ENCODE measurements at regions not wholly inside any gene's neighbourhood (a gene's known extent, or its start where the extent isn't known, plus 50 kb on each side); places are given as distances from the start of the nearest gene placed in this dataset.
A peak's percentile ranks its signal among the peaks of the same experiment; 100 is the strongest.
"Not testable (repeated sequence)": the region's sequence is repeated elsewhere in the genome, so short reads cannot be mapped to it uniquely, and the experiment has no call there.

DNA sequence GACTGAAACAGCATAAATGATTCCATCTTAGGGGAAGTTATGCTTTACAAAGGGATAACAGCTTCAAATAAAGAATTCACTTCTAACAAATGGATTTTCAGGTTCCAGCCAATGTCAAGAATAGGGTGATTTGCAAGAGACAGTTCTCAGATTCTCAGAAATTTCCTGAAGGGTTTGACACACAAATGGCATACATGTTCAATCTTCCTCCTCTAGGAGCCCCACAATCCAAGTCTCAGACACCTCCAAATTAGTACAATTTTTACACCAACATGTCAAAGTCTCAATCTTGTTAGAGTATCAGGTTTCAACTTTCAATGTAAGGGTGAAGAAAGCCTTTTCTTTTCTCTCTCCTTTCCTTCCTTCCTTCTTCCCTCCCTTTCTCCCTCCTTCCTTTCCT, 996.6 kb downstream of the TLE1 start:
- no peak for DNase-seq

DNA sequence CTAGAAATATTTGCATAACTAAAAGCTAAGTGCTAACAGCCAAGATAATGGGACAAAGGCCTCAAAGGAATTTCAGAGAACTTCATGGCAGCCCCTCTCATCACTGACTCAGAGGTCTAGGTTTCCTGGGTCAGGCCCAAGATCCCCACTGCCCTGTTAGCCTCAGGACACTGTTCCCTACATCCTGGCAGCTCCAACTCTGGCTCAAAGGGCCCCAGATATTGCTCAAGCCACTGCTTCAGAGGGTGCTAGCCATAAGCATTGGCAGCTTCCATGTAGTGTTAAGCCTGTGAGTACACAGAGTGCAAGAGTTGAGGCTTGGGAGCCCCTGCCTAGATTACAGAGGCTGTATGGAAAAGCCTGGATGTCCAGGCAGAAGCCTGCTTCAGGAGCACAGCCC, 998.1 kb downstream of the TLE1 start:
- DNase-seq, result no peak

DNA sequence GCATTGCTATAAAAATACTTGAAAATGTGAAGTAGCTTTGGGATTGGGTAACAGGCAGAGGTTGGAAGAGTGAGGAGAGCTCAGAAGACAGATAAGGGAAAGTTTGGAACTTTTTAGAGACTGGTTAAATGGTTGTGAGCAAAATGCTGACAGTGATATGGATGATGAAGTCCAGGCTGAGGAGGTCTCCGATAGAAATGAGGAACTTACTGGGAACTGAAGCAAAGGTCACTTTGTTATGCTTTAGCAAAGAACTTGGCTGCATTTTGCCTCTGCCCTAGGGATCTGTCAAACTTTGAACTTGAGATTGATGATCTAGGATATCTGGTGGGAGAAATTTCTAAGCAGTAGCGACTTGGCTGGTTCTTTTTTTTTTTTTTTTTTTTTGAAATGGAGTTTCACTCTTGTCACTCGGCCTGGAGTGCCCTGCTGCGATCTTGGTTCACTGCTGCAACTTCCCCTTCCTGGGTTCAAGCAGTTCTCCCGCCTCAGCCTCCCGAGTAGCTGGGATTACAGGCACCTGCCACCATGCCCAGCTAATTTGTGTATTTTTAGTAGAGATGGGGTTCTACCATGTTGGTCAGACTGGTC, 998.9 kb downstream of the TLE1 start:
- DNase-seq, result no peak

DNA sequence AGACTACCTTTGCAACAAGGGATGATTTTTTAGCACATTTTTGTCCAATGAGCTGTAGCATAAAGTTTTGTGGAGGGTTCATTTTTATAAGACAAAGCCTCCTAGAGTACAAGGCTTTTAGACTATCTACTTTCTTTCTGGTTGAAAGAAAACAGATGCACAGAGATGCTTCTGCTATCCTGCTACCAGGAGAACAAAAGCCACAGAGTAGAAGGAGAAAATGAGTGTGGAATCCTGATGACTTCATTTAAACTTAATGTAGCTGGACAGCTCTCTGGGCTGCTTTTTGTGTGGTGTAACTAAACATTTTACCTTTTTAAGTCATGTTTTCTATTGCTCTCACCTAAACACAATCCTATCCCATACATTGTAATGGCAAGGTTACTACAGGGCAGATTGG, 1009.4 kb downstream of the TLE1 start:
- no peak for DNase-seq

DNA sequence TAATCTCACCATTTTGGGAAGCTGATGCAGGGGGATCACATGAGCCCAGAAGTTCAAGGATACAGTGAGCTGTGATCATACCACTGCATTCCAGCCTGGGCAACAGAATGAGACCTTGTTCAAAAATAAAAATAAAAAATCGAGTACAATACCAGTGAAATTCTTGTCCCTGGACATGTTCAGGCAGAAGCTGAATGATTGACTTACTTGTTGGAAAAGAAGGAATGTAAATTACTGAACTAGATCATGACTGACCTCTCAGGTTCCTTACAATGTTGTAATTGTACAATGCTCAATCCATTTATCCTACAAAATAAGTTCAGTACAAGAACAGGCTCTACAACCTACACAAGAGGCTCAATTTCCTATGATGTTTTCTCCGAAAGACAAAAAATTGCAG, 1010.4 kb downstream of the TLE1 start:
- DNase-seq, result no peak

DNA sequence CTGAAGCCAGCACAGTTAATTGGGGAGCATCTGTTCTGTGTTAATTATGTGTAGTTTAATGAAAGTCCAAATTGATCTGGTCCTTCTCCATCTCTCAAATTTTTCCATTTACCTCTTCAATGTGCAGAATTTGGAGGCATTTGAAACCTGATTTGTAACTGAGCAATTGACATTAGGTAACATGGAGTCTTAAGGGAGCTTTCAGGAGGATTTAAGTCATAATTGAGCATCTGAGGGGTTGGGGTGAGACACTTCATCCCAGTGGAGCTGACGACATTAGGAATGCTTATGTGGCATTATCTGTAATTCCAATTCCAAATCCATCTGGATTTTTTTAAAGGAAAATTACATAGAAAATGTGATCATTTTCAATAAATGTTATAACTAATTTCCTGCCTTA, 1015.9 kb downstream of the TLE1 start:
- no peak for DNase-seq

DNA sequence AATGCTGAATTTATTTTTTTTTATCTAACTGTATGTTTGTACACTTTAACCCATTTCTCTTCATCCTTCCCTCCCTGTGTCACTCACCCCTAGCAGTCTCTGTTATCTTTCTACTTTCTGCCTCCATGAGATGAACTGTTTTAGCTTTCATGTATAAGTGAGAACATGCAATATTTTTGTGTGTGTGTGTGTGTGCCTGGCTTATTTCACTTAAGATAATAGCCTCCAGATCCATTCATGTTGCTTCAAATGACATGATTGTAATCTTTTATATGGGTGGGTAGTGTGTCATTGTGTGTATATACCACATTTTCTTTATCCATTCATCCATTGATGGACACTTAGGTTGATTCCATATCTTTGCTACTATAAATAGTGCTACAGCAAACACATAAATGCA, 1023.9 kb downstream of the TLE1 start:
- no peak for DNase-seq

DNA sequence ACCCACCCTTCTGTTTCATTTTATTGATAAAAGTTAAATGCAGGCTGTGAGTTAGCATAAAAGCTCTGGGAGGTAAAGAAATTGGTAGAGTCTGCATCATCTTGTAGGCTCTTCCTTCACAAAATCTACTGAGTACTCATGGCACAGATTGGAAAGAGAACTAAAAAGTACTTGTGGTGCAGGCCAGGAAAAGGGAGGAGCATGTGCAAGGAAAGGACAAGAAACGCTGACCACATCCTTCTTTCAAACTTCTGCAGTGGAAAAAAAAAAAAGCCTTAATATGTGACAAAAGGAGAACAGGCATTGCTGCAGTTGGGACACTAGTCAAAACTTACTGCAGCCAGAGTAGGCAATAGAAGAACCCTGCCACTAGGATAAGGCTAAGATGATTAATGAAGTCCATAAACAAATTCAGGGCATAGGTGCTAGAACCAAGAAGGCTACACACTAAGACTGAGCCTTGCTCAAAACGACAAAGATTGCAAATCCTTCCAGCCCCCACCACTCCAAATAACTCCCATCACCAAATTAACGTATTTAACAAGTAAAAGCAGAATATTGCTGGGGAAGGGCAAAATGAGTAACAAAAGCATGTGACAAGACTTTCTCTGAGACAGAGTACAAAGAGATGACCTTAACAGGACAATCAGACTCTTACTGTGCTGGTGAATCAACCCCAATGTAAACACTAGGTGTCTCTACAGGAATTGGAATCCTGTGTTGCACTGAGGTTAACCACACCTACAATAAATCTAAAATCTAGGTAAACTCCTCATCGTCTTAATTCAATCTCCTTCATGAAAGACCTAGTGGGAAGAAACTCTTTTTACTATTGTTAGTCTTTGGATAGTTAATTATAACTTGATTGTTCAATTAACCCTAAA, 1024.8 kb downstream of the TLE1 start:
- peak; percentile 34 for DNase-seq

DNA sequence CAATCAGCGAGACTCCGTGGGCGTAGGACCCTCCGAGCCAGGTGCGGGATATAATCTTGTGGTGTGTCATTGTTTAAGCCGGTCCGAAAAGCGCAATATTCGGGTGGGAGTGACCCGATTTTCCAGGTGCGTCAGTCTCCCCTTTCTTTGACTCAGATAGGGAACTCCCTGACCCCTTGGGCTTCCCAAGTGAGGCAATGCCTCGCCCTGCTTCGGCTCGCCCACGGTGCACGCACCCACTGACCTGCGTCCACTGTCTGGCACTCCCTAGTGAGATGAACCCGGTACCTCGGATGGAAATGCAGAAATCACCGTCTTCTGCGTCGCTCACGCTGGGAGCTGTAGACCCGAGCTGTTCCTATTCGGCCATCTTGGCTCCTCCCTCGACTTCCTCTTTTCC, 1029.6 kb downstream of the TLE1 start:
- DNase-seq, result not testable (repeated sequence)

DNA sequence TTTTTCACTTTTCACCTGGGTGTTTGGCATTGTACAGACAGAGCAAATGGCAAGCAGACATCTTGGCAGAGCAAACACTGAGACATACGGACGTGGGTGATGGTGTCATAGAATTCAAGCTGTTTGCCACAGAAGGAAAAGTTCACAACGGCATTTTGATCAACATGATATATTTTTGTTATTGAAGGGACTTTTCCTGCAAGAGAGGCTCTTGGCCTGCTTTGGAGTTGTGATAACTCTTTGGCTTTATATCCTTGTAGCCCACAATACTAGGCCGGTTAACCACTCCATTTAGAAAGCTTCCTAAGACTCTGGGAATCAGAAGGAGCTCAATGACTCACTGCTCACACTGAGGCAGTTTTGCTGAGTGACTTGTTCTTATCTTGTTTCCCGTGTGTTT, 1038.3 kb downstream of the TLE1 start:
- DNase-seq, result no peak

DNA sequence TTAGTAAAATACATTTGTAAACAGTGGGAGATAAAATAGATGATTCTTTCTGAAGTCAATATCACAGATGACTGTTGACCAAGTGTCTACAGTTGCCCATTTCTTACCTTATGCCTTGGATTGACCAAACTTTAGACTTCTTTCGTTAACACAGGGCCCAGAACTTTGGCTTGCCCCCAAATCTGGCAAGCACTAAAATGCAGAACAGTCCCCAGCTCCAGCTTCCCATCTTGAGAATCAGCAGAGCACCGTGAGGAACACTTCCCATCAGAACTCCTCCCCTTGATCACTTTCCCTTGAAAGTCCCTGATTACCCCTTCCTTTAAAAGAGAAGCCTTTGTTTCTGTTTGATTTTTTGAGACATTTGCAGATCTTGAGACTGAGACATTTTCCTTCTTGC, 1039.9 kb downstream of the TLE1 start:
- no peak for DNase-seq

DNA sequence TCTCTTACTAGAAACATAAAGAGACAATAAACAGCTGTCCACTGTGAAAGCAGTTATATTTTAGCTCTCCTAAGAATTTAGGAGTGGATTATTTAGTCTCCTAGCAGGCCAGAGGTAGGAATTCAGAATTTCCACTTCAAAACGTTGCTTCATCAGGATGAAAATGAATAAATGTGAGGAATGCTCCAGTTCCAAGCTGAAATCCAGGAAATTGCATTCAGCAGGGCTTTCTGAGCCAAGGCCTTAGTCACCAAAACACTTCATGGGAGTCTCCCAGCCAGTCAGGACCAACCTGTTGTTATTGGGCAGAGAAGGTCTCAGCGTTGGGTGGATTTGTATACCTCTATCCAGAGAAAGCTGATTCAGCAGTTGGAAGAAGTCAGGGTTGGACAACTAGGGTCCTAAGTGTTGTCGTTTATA, 1040.3 kb downstream of the TLE1 start:
- DNase-seq, result no peak

DNA sequence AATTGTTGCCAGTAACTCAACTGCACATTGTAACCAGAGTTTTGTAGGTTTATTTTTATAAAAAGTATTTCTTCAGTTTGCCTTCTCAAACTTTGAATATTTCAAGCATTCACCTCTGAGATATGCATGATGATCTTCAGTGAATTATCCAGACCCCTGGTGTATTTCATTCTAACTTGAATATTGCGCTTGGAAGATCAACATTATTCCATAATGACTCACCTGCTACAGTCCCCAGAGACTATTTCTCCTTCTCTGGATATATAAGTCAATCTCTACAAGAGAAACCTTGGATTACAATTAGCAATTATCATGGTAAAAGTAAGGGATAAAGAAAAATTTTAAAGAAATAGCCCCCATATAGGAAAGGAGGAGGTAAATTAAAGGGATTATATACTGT, 1041.0 kb downstream of the TLE1 start:
- no peak for DNase-seq

DNA sequence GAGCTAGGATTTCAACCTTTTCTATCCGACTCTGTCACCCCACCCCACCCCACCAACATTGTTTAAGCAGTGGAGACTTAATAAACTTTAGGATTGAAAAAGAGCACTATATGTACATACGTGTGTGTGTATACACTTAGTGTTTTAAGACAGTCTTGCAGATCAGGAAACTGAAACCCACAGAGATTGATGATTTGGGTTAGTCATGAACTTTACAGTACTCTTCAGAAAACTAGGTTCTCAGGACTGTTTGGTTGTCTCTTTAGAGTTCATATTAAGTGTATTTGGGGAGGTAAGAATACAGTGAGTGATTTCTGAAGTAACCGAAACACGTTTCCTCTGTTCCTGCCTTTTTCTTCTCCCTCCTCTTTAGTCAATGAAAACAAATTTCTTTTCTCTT, 1043.1 kb downstream of the TLE1 start:
- DNase-seq, result no peak

DNA sequence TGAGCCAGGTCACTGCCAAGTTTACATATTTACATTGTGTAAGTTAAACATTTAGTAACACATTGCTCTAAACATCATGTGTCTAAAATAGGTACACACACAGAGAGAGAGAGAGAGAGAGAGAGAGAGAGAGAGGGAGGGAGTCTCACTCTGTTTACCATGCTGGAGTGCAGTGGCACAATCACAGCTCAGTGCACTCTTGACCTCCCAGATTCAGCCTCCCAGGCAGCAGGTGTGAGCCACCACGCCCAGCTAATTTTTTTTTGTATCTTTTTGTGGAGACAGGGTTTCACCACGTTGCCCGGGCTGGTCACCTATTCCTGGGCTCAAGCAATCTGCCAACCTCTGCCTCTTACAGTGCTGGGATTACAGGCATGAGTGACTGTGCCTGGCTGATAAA, 1045.3 kb downstream of the TLE1 start:
- no peak for DNase-seq

DNA sequence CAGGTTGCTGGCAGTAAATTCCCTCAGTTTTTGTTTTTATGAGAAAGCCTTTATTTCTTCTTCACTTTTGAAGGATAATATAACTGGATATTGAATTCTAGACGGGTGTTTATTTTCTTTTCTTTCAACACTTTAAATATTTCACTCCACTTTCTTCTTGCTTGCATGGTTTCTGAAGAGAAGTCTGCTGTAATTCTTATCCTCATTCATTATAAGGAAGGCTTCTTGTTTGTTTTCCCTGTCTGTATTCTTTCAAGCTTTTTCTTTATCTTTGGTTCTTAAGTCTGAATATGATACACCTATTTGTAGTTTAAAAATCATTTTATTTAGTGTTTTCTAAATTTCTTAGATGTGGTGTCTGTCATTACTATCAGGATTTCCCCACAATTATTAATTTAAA, 1054.3 kb downstream of the TLE1 start:
- no peak for DNase-seq

DNA sequence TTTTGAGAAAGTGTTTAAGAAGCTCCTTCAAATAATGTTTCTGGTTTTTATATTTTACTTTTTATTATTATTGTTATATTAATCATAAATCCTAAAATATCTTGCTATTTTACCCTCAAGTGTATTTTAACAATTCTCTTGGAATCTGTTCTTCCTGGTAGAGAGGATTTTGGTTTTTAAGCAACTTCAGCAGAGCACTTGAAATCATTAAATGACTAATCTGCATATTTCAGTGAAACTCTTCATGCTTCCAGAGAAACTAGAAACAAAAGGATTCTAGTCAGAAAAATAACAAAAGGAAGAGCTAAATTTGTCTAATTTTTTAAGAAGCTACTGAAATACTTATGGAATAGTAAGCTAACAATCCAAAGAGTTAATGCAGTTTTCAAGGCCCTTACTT, 1057.3 kb downstream of the TLE1 start:
- DNase-seq, result no peak

DNA sequence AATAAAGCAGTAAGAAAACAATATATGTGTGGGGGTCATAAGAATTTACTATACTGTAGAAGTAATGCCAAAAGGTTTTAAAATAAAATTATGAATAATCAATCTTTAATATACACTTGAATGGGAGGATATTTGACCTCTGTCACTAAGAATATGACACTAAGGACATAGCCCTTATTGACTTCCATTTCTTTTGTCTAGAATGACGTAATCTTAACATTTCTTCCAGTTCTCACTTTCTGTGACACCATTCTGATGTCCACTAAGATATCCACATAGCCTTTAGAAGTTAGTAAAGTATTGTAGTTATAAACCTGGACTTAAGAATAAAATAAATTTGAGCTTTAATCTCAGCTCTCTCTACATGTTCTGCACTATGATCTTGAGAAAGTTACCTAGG, 1050.7 kb downstream of the TLE4 start:
- no peak for DNase-seq

DNA sequence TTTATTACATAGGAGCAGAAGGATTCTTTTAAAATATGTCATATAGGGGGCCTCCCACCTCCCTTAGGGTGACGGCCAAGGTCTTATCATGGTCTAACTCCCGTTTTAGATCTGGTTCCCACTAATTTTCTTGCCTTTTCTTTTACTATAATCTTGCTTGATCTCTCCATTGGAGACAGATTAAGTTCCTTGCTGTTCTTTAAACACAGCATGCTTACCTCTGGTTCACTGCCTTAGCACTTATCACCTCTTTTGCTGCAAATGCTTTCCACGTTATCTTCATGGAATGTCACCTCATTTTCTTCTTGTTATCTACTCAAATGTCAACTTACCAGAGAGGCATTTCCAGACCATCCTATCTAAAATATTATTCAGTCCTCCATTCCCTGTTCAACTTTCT, 1047.6 kb downstream of the TLE4 start:
- no peak for DNase-seq

DNA sequence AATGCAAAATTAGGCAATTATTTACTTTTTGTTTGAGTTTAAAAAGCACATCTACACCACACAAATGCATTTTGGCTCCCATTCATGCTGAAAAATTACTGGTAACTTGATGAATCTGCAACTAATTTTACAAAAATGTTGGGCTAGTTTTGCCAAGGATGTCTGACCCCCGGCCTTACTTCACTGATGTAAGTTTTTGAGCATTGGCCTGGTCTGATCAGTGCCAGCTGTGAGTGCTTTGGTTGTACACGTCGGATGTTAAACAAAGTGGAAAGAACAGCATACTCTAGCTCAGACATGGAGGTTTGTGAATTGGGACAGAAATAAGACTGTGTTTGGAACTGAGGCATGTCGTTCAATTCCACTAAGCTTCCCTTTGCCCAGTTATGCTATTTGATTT, 1044.2 kb downstream of the TLE4 start:
- DNase-seq, result no peak

DNA sequence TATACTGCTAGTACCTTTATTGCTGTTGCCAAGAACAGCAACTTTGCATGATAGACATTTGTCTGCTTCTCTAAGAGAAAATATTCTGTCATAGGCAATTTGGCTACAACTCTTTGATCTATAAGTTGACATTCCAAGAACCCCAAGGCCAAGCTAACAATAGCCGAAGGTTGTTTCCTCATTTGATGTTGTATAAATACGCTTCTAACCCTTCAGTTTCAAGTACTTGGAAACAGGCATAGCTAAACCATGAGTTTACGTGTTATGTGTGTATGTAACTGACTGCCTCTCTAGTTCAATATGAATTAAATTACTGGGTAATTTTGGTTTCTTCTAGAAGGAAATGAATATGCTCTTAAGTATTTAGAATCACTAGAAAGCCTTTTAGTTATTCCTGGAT, 1034.0 kb downstream of the TLE4 start:
- DNase-seq, result no peak

DNA sequence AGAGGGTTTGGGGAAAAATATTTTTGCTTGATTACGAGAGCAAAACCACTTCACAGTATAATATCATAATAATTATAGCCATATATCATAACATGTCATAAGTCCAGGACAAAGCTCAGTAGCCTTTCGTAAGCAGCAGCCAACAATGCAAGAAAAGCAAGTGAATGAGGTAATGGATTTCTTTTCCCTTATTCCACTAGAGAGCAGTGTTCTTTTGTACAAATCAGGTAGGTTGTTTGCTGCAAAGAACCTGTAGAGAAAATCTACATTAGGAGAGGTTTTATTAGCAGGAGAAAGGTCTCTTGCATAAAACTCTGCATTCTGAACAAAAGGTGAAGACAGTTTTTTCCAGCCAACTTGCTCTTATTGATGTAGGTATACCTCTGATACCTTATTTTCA, 1033.4 kb downstream of the TLE4 start:
- DNase-seq, result peak; percentile 5

DNA sequence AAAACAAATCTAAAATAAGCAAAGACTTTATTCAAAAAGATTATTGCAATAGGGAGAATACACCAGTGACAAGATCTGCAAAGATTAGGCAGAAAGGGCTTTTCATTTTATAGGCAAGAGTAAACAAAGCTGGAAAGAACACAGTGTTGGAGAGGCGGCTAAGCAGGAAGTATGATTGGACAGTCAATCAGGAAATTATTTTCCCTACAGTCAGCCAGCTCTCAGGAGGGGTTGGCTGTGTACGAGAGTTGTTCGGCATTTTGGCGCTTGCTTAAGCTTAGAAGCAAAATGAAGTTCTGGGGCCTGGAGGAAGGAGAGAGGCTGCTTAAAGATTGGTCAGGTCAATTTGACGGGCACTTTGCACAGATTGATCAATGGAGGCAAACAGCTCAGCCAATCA, 1030.5 kb downstream of the TLE4 start:
- no peak for DNase-seq

DNA sequence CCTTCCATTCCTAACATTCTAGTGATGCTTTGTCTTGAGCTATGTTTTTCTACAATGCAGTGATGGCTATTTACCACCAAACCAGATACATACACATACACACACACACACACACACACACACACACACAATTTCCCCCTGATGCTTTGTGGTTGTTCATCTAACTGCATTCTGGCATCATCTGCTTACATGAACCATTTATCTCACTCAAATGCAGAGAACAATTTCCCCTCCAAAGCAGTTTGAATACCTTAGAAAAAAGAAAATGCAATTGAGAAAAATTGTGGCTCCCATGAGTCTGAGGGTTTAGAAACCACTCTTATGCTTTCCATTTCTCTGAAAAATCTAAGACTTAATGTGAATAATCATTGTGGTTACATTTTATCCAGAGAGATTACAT, 1024.8 kb downstream of the TLE4 start:
- no peak for DNase-seq

DNA sequence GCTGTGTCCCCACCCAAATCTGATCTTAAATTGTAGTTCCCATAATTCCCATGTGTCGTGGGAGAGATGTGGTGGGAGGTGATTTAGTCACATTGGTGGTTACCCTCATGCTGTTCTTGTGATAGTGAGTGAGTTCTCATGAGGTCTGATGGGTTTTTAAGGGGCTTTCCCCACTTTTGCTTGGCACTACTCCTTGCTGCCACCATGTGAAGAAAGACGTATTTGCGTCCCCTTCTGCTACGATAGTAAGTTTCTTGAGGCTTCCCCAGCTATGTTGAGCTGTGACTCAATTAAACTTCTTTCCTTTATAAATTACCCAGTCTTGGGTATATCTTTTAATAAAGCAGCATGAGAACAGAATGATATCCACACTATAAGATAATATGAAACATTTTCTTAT, 1023.4 kb downstream of the TLE4 start:
- DNase-seq, result no peak
